Left ventricle myocardium inferior (tissue), 1 donor: ENCODE measurements at regions not wholly inside any gene's neighbourhood (a gene's known extent, or its start where the extent isn't known, plus 50 kb on each side); places are given as distances from the start of the nearest gene placed in this dataset.

Source experiments
- DNase-seq: peaks from one replicate; pipeline ENCODE4 v3.0.0-alpha.2; 2020
- H3K27ac ChIP-seq: fragments of 200-600 bp; replicated peaks from 2 replicates; pipeline ENCODE4 v1.8.0; 2021
- H3K27me3 ChIP-seq: fragments of 200-600 bp; 2 replicates; pipeline ENCODE4 v1.8.0; 2021; ENCODE audit warnings: low read depth
- H3K36me3 ChIP-seq: fragments of 200-600 bp; 2 replicates; pipeline ENCODE4 v1.8.0; 2021
- H3K4me1 ChIP-seq: fragments of 200-600 bp; 2 replicates; pipeline ENCODE4 v1.8.0; 2021
- H3K4me3 ChIP-seq: fragments of 200-600 bp; 2 replicates; pipeline ENCODE4 v1.8.0; 2021; ENCODE audit warnings: mild to moderate bottlenecking, moderate library complexity
- H3K9me3 ChIP-seq: fragments of 200-600 bp; replicated peaks from 2 replicates; pipeline ENCODE4 v1.8.0; 2021
- CTCF ChIP-seq: fragments of 200-600 bp; IDR thresholded peaks from 2 replicates; pipeline ENCODE4 v1.8.0; 2021; ENCODE audit warnings: antibody characterized with exemption, mild to moderate bottlenecking, borderline replicate concordance
- intact Hi-C: fragments of 100-400 bp; cut with micrococcal nuclease; formaldehyde crosslinking; loops from one replicate; pipeline ENCODE4 v1.11.0; 2022
- donor health status: DM: no; HTN: yes; CAD: no; lungs with severe emphysema.

- intact Hi-C loops, result no loop called here
- Histone ChIP-seq H3K9me3 (peaks cover 21% of the 10 kb centered on the region), H3K4me1 (no peaks in the 10 kb centered on the region), H3K27me3 (no peaks in the 10 kb centered on the region), H3K27ac (no peak overlapping the region), H3K4me3 (no peak overlapping the region), H3K36me3 (no peaks in the 10 kb centered on the region)
- no peak for DNase-seq
- no peak for TF ChIP-seq CTCF
Observed at GRCh38 chr4:36891971-36892370, 352.6 kb upstream of the NWD2 start.

GRCh38 chr4:36900446-36900987 lies 344.0 kb upstream of the NWD2 start:
- DNase-seq, result no peak
- no peak for TF ChIP-seq CTCF
- Histone ChIP-seq H3K4me1 (no peaks in the 10 kb centered on the region), H3K4me3 (no peak overlapping the region), H3K36me3 (no peaks in the 10 kb centered on the region), H3K27me3 (no peaks in the 10 kb centered on the region), H3K9me3 (no peaks in the 10 kb centered on the region), H3K27ac (no peak overlapping the region)
- intact Hi-C loops, result no loop called here

GRCh38 chr4:36904823-36905222 lies 339.7 kb upstream of the NWD2 start:
- Histone ChIP-seq H3K27ac (no peak overlapping the region), H3K4me3 (no peak overlapping the region), H3K4me1 (no peaks in the 10 kb centered on the region), H3K9me3 (no peaks in the 10 kb centered on the region), H3K36me3 (no peaks in the 10 kb centered on the region), H3K27me3 (no peaks in the 10 kb centered on the region)
- no peak for TF ChIP-seq CTCF
- no peak for DNase-seq
- intact Hi-C loops, result no loop called here

GRCh38 chr4:36914106-36914505 lies 330.4 kb upstream of the NWD2 start:
- H3K9me3 ChIP-seq, result no peaks in the 10 kb centered on the region
- no peak overlapping the region for H3K27ac ChIP-seq
- TF ChIP-seq CTCF, result no peak
- no peaks in the 10 kb centered on the region for H3K4me1 ChIP-seq
- DNase-seq, result no peak
- no peak overlapping the region for H3K4me3 ChIP-seq
- intact Hi-C loops, result no loop called here
- no peaks in the 10 kb centered on the region for H3K27me3 ChIP-seq
- no peaks in the 10 kb centered on the region for H3K36me3 ChIP-seq

GRCh38 chr4:36915717-36916116 lies 328.8 kb upstream of the NWD2 start:
- TF ChIP-seq CTCF, result no peak
- DNase-seq, result no peak
- Histone ChIP-seq H3K27ac (no peak overlapping the region), H3K27me3 (no peaks in the 10 kb centered on the region), H3K4me1 (no peaks in the 10 kb centered on the region), H3K9me3 (no peaks in the 10 kb centered on the region), H3K4me3 (no peak overlapping the region), H3K36me3 (no peaks in the 10 kb centered on the region)
- intact Hi-C loops, result no loop called here

- H3K9me3 ChIP-seq, result no peaks in the 10 kb centered on the region
- no peak for DNase-seq
- no peak overlapping the region for H3K4me3 ChIP-seq
- intact Hi-C loops, result no loop called here
- TF ChIP-seq CTCF, result no peak
- H3K27ac ChIP-seq, result no peak overlapping the region
- no peaks in the 10 kb centered on the region for H3K4me1 ChIP-seq
- no peaks in the 10 kb centered on the region for H3K36me3 ChIP-seq
- H3K27me3 ChIP-seq, result no peaks in the 10 kb centered on the region
Observed at GRCh38 chr4:36917413-36917812, 327.1 kb upstream of the NWD2 start.
